Stimulated activated CD4-positive, alpha-beta T cell treated with anti-CD3 and anti-CD28 coated beads, Interleukin-15, amount 100 ng/mL, for 48 hours (primary cell): ENCODE measurements at regions not wholly inside any gene's neighbourhood (a gene's known extent, or its start where the extent isn't known, plus 50 kb on each side); places are given as distances from the start of the nearest gene placed in this dataset.
"Not testable (repeated sequence)": the region's sequence is repeated elsewhere in the genome, so short reads cannot be mapped to it uniquely, and the experiment has no call there.

Experiments used
- DNase-seq, 2 donors: peaks; one replicate each; pipeline ENCODE4 v3.0.0-alpha.2; 2020; ENCODE audit warnings: low read depth in 2 of 2

GRCh38 chr4:104138116-104138515, 356.6 kb downstream of the CXXC4 start:
- no peak for DNase-seq

- no peak for DNase-seq
These were observed 365.5 kb downstream of the CXXC4 start for GRCh38 chr4:104129243-104129642.

- DNase-seq, result no peak
These were observed 365.9 kb downstream of the CXXC4 start for GRCh38 chr4:104128850-104129213.

GRCh38 chr4:104128031-104128849, 366.5 kb downstream of the CXXC4 start:
- no peak for DNase-seq

- no peak for DNase-seq
These were observed 371.7 kb downstream of the CXXC4 start for GRCh38 chr4:104123021-104123420.

GRCh38 chr4:104117776-104118175, 376.9 kb downstream of the CXXC4 start:
- DNase-seq, result no peak

GRCh38 chr4:104113850-104114249, 380.8 kb downstream of the CXXC4 start:
- DNase-seq, result no peak

- no peak for DNase-seq
These were observed 379.4 kb upstream of the TACR3 start for GRCh38 chr4:104099141-104099540.

- no peak for DNase-seq
These were observed 373.5 kb upstream of the TACR3 start for GRCh38 chr4:104093247-104093646.

- DNase-seq, result no peak
These were observed 353.4 kb upstream of the TACR3 start for GRCh38 chr4:104073229-104073628.

- DNase-seq, result no peak
These were observed 346.7 kb upstream of the TACR3 start for GRCh38 chr4:104066533-104066932.

GRCh38 chr4:104064646-104065577, 345.1 kb upstream of the TACR3 start:
- DNase-seq, result peak in 1 of 2 donors; percentile 1

- no peak for DNase-seq
These were observed 343.6 kb upstream of the TACR3 start for GRCh38 chr4:104063341-104063740.

GRCh38 chr4:104044369-104044768, 324.6 kb upstream of the TACR3 start:
- no peak for DNase-seq

GRCh38 chr4:104032896-104033295, 313.1 kb upstream of the TACR3 start:
- no peak for DNase-seq

GRCh38 chr4:104025251-104025650, 305.5 kb upstream of the TACR3 start:
- DNase-seq, result no peak

- DNase-seq, result no peak
These were observed 303.0 kb upstream of the TACR3 start for GRCh38 chr4:104022831-104023230.

GRCh38 chr4:104022226-104022625, 302.4 kb upstream of the TACR3 start:
- DNase-seq, result no peak

- DNase-seq, result no peak
These were observed 300.9 kb upstream of the TACR3 start for GRCh38 chr4:104020641-104021040.

GRCh38 chr4:104017213-104017612, 297.4 kb upstream of the TACR3 start:
- no peak for DNase-seq

- DNase-seq, result no peak
These were observed 295.9 kb upstream of the TACR3 start for GRCh38 chr4:104015680-104016079.

GRCh38 chr4:104010722-104011121, 290.9 kb upstream of the TACR3 start:
- DNase-seq, result no peak

- not testable (repeated sequence) for DNase-seq
These were observed 282.5 kb upstream of the TACR3 start for GRCh38 chr4:104002318-104002717.
